HG02588 (cell line): ENCODE measurements at regions not wholly inside any gene's neighbourhood (a gene's known extent, or its start where the extent isn't known, plus 50 kb on each side); places are given as distances from the start of the nearest gene placed in this dataset.

Source experiments
- ATAC-seq: cut with Tn5 transposase; IDR thresholded peaks from one replicate; pipeline ENCODE4 v1.9.1; 2021; ENCODE audit warnings: mild to moderate bottlenecking, moderate library complexity; ENCODE audit not compliant: unreplicated experiment

GRCh38 chr5:136701191-136701590 lies 335.8 kb upstream of the TRPC7 start:
- no peak for ATAC-seq

- no peak for ATAC-seq
These were observed 334.3 kb upstream of the TRPC7 start for GRCh38 chr5:136699651-136700050.

- no peak for ATAC-seq
These were observed 333.6 kb upstream of the TRPC7 start for GRCh38 chr5:136698970-136699369.

- ATAC-seq = no peak
These were observed 328.9 kb upstream of the TRPC7 start for GRCh38 chr5:136694258-136694657.

GRCh38 chr5:136689552-136689951 lies 324.2 kb upstream of the TRPC7 start:
- ATAC-seq = no peak

GRCh38 chr5:136686192-136686872 lies 321.0 kb upstream of the TRPC7 start:
- ATAC-seq = no peak

GRCh38 chr5:136682986-136683385 lies 317.6 kb upstream of the TRPC7 start:
- no peak for ATAC-seq

- ATAC-seq = no peak
These were observed 313.9 kb upstream of the TRPC7 start for GRCh38 chr5:136679233-136679632.

- no peak for ATAC-seq
These were observed 311.9 kb upstream of the TRPC7 start for GRCh38 chr5:136677217-136677616.

- ATAC-seq = no peak
These were observed 311.3 kb upstream of the TRPC7 start for GRCh38 chr5:136676685-136677084.

- no peak for ATAC-seq
These were observed 310.4 kb upstream of the TRPC7 start for GRCh38 chr5:136675769-136676168.

GRCh38 chr5:136674178-136674577 lies 308.8 kb upstream of the TRPC7 start:
- ATAC-seq = no peak

GRCh38 chr5:136667789-136668188 lies 302.4 kb upstream of the TRPC7 start:
- ATAC-seq = no peak

- peak; percentile 87 for ATAC-seq
These were observed 301.8 kb upstream of the TRPC7 start for GRCh38 chr5:136666970-136667620.

GRCh38 chr5:136665331-136665730 lies 300.0 kb upstream of the TRPC7 start:
- no peak for ATAC-seq

- ATAC-seq = no peak
These were observed 295.7 kb upstream of the TRPC7 start for GRCh38 chr5:136661026-136661425.

GRCh38 chr5:136656811-136657210 lies 291.5 kb upstream of the TRPC7 start:
- ATAC-seq = no peak

GRCh38 chr5:136655468-136655867 lies 290.1 kb upstream of the TRPC7 start:
- ATAC-seq = no peak

- ATAC-seq = no peak
These were observed 281.6 kb upstream of the TRPC7 start for GRCh38 chr5:136646915-136647314.

GRCh38 chr5:136642976-136643375 lies 277.6 kb upstream of the TRPC7 start:
- ATAC-seq = no peak

GRCh38 chr5:136639616-136640015 lies 274.3 kb upstream of the TRPC7 start:
- no peak for ATAC-seq

GRCh38 chr5:136638084-136638483 lies 272.7 kb upstream of the TRPC7 start:
- ATAC-seq = no peak

- no peak for ATAC-seq
These were observed 270.7 kb upstream of the TRPC7 start for GRCh38 chr5:136636001-136636400.
